Central memory CD8-positive, alpha-beta T cell (primary cell): ENCODE measurements at regions not wholly inside any gene's neighbourhood (a gene's known extent, or its start where the extent isn't known, plus 50 kb on each side); places are given as distances from the start of the nearest gene placed in this dataset.

Source experiments
- ATAC-seq: fragments of 150-1000 bp; cut with Tn5 transposase; replicated peaks from 2 replicates; pipeline ENCODE4 v1.10.0; 2022; ENCODE audit warnings: mild to moderate bottlenecking, moderate FRiP score, moderate number of reproducible peaks; ENCODE audit not compliant: poor library complexity, severe bottlenecking; ENCODE audit errors: extremely low read depth
- DNase-seq, 2 donors: peaks; one replicate each; pipeline ENCODE4 v3.0.0; 2021; ENCODE audit warnings: low spot score in 2 of 2
- H3K27ac Mint-ChIP-seq: one replicate; pipeline ENCODE4 v1.8.0; 2022; ENCODE audit warnings: low read depth, mild to moderate bottlenecking, moderate library complexity, mixed read lengths
- H3K27me3 Mint-ChIP-seq: one replicate; pipeline ENCODE4 v1.8.0; 2022; ENCODE audit warnings: mixed read lengths
- H3K36me3 Mint-ChIP-seq: one replicate; pipeline ENCODE4 v1.8.0; 2022; ENCODE audit warnings: mild to moderate bottlenecking, moderate library complexity, mixed read lengths; ENCODE audit not compliant: insufficient read depth
- H3K4me1 Mint-ChIP-seq: one replicate; pipeline ENCODE4 v1.8.0; 2022; ENCODE audit warnings: mixed read lengths
- H3K4me3 Mint-ChIP-seq: one replicate; pipeline ENCODE4 v1.8.0; 2022; ENCODE audit warnings: mild to moderate bottlenecking, moderate library complexity, mixed read lengths
- H3K9me3 Mint-ChIP-seq: one replicate; pipeline ENCODE4 v1.8.0; 2022; ENCODE audit warnings: mixed read lengths

DNA sequence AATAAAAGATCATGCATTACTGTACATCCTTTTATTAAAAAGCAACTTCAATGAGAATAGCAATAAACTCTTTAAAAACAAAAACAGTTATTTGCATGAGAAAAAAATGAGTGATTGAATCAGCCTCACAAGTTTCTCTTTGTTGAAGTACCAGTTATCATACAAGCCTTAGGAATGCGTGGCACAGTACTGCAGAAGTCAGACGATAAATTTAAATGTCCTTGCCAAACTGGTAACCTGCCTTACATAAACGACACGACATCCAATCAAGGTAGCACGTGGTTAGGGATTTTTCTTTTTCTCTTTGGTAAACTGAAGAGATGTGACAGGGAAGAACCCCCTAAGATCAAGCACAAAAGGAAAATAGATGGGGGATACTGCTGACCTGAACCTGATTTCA, 251.0 kb downstream of the KLF12 start:
- Mint-ChIP-seq H3K4me1 (peaks cover 47% of the 10 kb centered on the region), H3K4me3 (no peak overlapping the region), H3K27me3 (no peaks in the 10 kb centered on the region), H3K27ac (peak overlapping the region; percentile 45), H3K9me3 (peaks cover 5% of the 10 kb centered on the region), H3K36me3 (peaks cover 26% of the 10 kb centered on the region)
- ATAC-seq = no peak
- no peak for DNase-seq

DNA sequence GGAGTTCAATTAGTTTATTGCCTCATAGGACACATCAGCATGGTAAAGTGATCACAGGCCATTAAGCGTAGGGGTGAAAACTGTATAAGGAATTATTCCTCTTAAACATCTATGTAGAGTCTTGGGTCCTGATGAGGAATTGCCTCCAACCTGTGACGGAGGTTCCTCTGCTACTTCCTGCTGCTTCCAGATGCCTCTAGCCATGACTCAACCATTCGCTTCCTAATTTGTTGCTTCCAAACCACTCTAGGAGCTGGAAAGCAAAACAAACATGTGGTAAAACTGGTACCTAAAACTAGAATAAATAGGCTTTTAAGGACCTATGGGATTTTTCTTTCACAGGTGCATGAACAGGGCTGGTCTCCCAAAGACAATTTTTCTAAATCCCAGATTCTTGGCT, 253.8 kb downstream of the KLF12 start:
- Mint-ChIP-seq H3K4me3 (no peak overlapping the region), H3K9me3 (peaks cover 5% of the 10 kb centered on the region), H3K4me1 (peaks cover 36% of the 10 kb centered on the region), H3K27ac (peak overlapping the region; percentile 30), H3K27me3 (no peaks in the 10 kb centered on the region), H3K36me3 (peaks cover 19% of the 10 kb centered on the region)
- ATAC-seq (no peak), DNase-seq (no peak)

DNA sequence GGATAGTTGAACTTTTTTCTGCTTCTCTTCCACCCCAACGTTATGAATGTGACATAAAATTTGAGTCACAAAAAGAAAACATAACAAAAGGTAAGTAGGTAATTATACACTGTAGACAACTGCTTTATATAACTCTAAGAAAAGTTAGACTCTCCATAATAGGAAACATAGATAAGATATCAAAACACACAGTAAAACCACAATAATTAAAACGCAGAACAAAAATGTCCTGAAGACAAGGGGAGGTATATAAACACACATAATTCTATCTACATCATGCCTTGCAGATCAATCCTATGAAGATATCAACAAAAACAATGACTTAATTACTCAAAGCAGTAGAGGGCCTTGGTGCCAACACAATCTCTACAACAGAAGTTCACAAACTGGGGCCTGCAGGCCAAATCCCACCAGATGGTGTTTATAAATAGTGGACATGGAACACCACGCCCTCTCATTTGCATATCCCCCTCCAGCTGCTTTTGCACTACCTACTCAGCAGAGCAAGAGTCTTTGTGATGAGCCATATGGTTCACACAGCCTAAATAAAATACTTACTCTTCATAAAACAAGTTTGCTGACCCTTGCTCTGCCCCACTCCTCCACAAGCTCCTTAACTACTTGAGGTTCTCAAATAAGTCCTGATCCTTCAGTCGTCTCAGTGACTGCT, 254.7 kb downstream of the KLF12 start:
- DNase-seq (no peak), ATAC-seq (no peak)
- peaks cover 17% of the 10 kb centered on the region for H3K36me3 Mint-ChIP-seq
- H3K4me1 Mint-ChIP-seq = peaks cover 27% of the 10 kb centered on the region
- no peak overlapping the region for H3K4me3 Mint-ChIP-seq
- H3K27me3 Mint-ChIP-seq = no peaks in the 10 kb centered on the region
- peak overlapping the region; percentile 48 for H3K27ac Mint-ChIP-seq
- H3K9me3 Mint-ChIP-seq = no peaks in the 10 kb centered on the region

DNA sequence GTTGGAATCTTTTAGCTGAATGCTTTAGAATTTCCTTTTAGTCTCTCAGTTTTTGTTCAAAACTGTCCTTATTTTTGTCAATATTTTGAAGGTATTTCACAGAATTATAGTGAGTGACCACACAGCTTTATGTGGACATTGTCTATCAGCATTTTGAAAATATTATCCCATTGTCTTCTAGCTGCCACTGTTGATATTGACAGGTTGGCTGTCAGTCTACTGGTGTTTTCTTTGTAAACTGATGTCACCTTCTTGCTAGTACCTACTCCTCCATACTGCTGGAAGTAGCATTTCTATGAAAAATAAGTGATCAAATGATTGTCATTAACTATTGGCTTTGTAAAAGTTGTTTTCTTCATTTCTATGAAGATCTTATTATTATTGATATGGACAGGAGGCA, 256.8 kb downstream of the KLF12 start:
- H3K4me1 Mint-ChIP-seq = peaks cover 33% of the 10 kb centered on the region
- H3K27me3 Mint-ChIP-seq = no peaks in the 10 kb centered on the region
- H3K4me3 Mint-ChIP-seq = no peak overlapping the region
- H3K36me3 Mint-ChIP-seq = peaks cover 12% of the 10 kb centered on the region
- H3K9me3 Mint-ChIP-seq = no peaks in the 10 kb centered on the region
- no peak overlapping the region for H3K27ac Mint-ChIP-seq
- no peak for ATAC-seq
- no peak for DNase-seq

DNA sequence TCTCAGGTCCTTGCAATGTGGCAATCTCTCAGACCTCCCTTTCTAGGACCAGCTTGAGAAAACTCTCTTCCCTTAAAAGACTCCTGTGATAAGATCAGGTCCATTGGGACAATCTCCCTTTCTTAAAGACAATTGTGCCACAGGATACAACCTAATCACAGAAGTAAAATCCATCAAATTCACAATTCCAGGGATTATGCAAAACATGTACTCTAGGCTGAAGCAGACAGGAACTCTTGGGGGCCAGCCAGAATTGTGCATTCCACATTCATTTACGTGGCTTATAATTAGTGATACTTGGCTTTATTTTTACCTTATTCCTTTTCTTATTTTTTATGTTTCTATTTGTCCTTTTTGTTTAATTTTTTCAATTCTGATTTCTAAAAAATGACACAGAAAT, 257.9 kb downstream of the KLF12 start:
- H3K9me3 Mint-ChIP-seq = no peaks in the 10 kb centered on the region
- DNase-seq (no peak), ATAC-seq (no peak)
- peaks cover 42% of the 10 kb centered on the region for H3K4me1 Mint-ChIP-seq
- no peak overlapping the region for H3K4me3 Mint-ChIP-seq
- no peak overlapping the region for H3K27ac Mint-ChIP-seq
- peaks cover 11% of the 10 kb centered on the region for H3K36me3 Mint-ChIP-seq
- no peaks in the 10 kb centered on the region for H3K27me3 Mint-ChIP-seq

DNA sequence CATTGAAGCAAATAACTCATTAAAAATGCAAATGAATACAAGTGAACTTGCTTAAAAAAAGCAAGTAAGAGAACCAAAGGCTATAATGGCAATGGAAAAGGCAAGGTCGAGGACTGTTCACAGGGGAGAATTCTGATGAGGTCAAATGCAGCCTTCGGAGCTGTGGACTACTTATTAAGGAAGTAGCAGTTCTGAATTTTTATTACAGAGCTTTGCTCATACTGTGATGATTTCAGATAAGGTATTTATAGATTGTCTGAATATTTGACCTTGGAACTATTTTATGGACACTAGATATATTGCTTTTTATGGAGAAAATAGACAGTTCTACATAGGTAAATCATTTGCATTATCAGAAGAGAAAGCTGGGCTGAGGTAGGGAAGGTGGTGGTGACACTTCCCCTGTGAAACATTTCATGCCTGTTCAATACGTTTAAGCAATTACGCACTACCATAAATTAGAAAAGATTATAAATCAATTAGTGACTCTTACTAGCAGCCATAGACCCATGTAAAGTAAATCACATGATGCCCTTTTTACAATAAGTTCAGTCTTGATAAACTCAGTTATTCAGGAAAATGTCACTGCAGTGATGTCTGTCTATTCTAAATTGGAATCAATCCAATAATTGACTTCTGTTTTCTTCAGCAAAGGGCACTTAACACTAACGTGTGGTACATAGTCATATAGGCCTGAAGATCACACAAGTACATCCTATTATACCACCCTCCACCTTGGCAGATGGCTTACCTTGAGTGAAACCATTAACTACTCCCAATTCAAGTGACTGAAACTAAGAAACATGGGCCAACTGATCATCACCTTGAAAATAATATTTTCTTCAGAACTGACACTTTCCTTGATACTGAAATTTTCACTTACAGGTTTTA, 260.0 kb downstream of the KLF12 start:
- Mint-ChIP-seq H3K9me3 (no peaks in the 10 kb centered on the region), H3K4me1 (peaks cover 47% of the 10 kb centered on the region), H3K27me3 (no peaks in the 10 kb centered on the region), H3K27ac (no peak overlapping the region), H3K4me3 (no peak overlapping the region), H3K36me3 (peaks cover 13% of the 10 kb centered on the region)
- DNase-seq = no peak
- ATAC-seq = no peak

DNA sequence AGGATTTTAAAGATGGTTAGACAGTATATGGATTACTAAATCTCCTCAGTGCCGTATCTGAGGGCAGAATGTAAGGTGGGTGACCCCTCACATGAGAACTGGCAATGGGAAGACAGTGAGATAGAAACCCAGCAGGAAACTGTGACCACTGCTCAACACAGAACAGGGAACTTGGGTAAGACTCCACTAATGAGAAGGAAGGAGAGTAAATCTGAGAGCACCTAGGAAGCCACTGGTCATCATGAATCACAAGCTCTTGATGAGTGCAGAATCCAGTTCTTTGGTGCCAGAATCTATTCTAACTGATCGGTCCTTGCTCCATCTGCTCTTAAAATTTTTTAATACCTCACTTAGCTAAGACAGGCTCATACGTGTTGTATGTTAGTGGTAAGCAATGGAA, 261.8 kb downstream of the KLF12 start:
- peak overlapping the region; percentile 61 for H3K27ac Mint-ChIP-seq
- DNase-seq (no peak), ATAC-seq (no peak)
- no peaks in the 10 kb centered on the region for H3K27me3 Mint-ChIP-seq
- peaks cover 41% of the 10 kb centered on the region for H3K4me1 Mint-ChIP-seq
- peaks cover 10% of the 10 kb centered on the region for H3K36me3 Mint-ChIP-seq
- H3K4me3 Mint-ChIP-seq = no peak overlapping the region
- no peaks in the 10 kb centered on the region for H3K9me3 Mint-ChIP-seq

DNA sequence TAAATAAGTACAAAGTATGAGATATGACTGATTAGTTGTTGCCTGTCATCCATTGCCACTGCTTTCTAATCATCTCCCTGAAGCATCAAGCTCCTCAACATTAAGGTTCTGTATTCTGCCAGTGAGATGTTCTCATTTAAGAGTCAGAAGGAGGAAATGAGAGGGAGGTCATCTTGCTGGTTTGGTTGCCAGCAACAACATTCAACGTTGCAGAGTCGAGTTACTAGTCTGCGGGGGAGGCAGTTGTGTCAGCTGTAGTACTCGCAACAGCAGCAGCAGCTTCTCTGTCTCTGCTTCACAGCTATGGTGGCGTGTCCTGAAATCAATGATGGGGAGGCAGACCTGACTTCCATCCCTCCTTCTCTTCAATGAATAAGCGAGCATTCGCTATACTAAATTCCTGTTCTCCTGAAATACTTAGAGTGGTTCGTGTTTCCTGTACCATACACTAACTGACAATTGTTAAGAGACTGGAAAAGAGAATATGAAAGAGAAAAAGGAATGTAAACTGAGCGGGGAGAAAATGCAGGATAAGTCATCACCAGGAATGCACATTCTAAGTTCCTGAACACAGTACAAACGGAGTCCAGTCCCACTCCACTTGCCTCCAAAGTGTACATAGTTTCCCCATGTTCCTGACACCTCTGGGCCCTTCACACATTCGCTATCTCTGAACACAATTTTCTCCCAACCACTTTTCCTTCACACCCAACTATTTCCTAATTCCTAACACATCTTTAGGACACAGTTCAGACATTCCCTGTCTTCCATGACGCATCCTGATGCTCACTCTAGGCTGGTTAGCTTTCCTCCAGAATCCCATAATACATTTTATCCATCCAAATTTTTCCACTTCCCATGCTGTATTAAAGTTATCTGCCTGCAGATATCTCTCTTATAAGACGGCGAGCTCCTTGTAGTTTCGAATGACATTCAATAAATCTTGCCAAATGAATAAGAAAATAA, 263.0 kb downstream of the KLF12 start:
- peak; percentile 59 for ATAC-seq
- no peak overlapping the region for H3K4me3 Mint-ChIP-seq
- no peaks in the 10 kb centered on the region for H3K9me3 Mint-ChIP-seq
- no peaks in the 10 kb centered on the region for H3K27me3 Mint-ChIP-seq
- peak overlapping the region; percentile 61 for H3K27ac Mint-ChIP-seq
- DNase-seq = no peak
- H3K4me1 Mint-ChIP-seq = peaks cover 52% of the 10 kb centered on the region
- peaks cover 12% of the 10 kb centered on the region for H3K36me3 Mint-ChIP-seq

DNA sequence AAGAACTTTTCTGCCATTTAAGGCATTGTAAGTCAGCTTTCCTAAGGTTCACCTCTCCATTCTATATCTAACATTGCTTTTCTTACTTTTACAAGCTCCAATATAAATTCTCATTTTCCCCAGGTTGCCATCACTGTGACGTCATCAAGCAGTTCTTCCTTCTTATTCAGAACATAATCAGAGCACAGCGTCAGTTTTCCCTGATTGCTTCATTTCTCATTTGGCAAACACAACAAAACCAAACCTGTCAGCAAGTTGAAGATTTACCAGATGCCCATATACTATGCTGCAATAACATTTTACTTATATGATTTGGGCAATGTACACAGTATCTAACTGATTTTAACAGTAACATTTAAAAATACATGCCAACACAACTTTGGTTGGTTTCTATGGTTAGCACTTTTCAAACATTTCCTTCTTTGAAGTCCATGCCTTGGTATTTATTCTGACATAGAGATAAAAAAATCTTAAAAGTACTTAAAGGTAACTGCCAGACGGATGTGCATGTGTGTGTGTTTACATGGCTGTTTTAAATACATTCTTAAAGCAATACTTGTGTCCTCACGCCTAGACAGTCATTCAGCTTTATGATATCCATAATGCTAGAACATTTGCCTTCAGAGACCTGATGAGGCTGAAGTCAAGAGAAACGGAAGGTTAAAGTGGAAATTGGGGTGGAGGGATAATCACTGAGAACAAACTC, 264.0 kb downstream of the KLF12 start:
- Mint-ChIP-seq H3K9me3 (no peaks in the 10 kb centered on the region), H3K27ac (peak overlapping the region; percentile 6), H3K4me1 (peaks cover 63% of the 10 kb centered on the region), H3K4me3 (no peak overlapping the region), H3K36me3 (peaks cover 14% of the 10 kb centered on the region), H3K27me3 (no peaks in the 10 kb centered on the region)
- peak; percentile 59 for ATAC-seq
- DNase-seq = no peak

DNA sequence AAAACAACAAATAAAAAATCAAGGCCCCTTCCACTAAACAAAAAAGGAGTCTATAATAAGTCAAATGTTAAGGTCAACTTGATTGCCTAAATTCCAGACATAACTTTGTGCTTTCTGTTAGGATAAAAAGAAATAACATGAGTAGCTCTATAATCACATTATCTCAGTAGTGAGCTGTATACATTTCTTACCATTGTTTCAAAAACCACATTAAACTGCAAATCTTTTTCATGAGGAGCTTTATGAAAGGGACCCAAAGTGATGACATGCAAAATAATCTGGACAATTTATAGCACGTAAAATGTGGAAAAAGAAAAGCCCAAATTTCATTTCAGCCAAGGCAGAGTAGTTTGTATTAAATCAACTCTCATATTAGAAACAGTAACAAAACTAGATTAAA, 269.2 kb downstream of the KLF12 start:
- no peaks in the 10 kb centered on the region for H3K27me3 Mint-ChIP-seq
- no peak for ATAC-seq
- no peak for DNase-seq
- H3K9me3 Mint-ChIP-seq = no peaks in the 10 kb centered on the region
- H3K4me1 Mint-ChIP-seq = peaks cover 60% of the 10 kb centered on the region
- no peak overlapping the region for H3K4me3 Mint-ChIP-seq
- peaks cover 8% of the 10 kb centered on the region for H3K36me3 Mint-ChIP-seq
- peak overlapping the region; percentile 76 for H3K27ac Mint-ChIP-seq

DNA sequence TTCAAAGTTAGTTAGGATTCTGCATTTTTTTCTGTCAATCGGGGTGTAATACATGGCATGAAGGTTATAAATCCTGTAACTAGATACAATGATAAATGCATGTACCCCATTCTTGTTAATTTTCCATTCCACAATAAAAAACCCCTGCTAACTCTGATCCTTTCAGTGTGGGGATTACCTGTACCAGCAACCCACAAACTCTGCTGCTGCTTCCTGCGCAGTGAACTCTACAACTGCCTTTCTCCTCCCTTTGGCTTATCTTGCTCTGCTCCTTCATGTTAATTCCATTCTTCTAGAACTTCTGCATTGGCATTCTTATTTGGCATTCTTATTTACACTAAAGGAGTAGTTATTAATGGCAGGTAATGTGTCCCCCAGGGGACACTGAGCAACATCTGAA, 273.1 kb downstream of the KLF12 start:
- Mint-ChIP-seq H3K27me3 (no peaks in the 10 kb centered on the region), H3K27ac (peak overlapping the region; percentile 80), H3K4me3 (no peak overlapping the region), H3K4me1 (peaks cover 43% of the 10 kb centered on the region), H3K36me3 (peaks cover 13% of the 10 kb centered on the region), H3K9me3 (no peaks in the 10 kb centered on the region)
- ATAC-seq = peak; percentile 51
- no peak for DNase-seq

DNA sequence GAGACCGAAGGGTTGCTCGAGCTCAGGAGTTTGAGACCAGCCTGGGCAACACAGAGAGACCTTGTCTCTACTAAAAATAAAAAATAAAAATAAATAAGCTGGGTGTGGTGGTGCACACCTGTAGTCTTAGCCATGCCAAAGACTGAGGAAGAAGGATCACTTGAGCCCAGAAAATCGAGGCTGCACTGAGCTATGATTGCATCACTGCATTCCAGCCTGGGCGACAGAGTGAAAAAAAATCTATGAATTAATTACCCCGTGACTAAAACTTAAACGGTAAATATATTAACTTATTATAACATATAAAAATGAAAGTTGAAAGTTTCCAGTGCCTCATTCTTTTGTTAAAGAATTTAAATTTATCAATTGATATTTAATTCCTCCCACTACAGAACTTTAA, 273.7 kb downstream of the KLF12 start:
- no peaks in the 10 kb centered on the region for H3K9me3 Mint-ChIP-seq
- ATAC-seq (no peak), DNase-seq (no peak)
- peaks cover 42% of the 10 kb centered on the region for H3K4me1 Mint-ChIP-seq
- peak overlapping the region; percentile 66 for H3K27ac Mint-ChIP-seq
- no peaks in the 10 kb centered on the region for H3K27me3 Mint-ChIP-seq
- H3K4me3 Mint-ChIP-seq = peak overlapping the region; percentile 26
- H3K36me3 Mint-ChIP-seq = peaks cover 10% of the 10 kb centered on the region
